Panc1 (cell line): ENCODE measurements at regions not wholly inside any gene's neighbourhood (a gene's known extent, or its start where the extent isn't known, plus 50 kb on each side); places are given as distances from the start of the nearest gene placed in this dataset.

Experiments
- POLR2AphosphoS5 ChIP-seq: IDR thresholded peaks from 2 replicates; pipeline ENCODE4 v1.6.1; 2012; ENCODE audit warnings: mild to moderate bottlenecking, low read depth, low read length, moderate library complexity
- SIN3A ChIP-seq: IDR thresholded peaks from 2 replicates; pipeline ENCODE4 v1.6.1; 2012; ENCODE audit warnings: low read depth, mild to moderate bottlenecking, low read length, moderate library complexity, borderline replicate concordance; ENCODE audit not compliant: insufficient read depth
- TCF7L2 ChIP-seq: IDR thresholded peaks from 2 replicates; pipeline ENCODE4 v1.6.1; 2011; ENCODE audit warnings: mild to moderate bottlenecking, low read depth, low read length, inconsistent platforms
- TF ChIP-seq, protein P1 (sequence below): fragments of 450-650 bp; IDR thresholded peaks from 2 replicates; pipeline ENCODE4 v1.5.1; 2017; ENCODE audit warnings: mild to moderate bottlenecking
- TF ChIP-seq, protein P2 (sequence below), 2 experiments: IDR thresholded peaks; 2 replicates each; pipeline ENCODE4 v1.6.1; 2011 to 2012; ENCODE audit warnings: low read depth in 2 of 2, control low read depth in 1 of 2, low read length in 1 of 2, mild to moderate bottlenecking in 1 of 2, moderate library complexity in 1 of 2; ENCODE audit not compliant: insufficient read depth in 1 of 2

GRCh38 chr1:189021577-189021976 is 1456.1 kb downstream of the BRINP3 start:
- TF ChIP-seq, protein P1, sequence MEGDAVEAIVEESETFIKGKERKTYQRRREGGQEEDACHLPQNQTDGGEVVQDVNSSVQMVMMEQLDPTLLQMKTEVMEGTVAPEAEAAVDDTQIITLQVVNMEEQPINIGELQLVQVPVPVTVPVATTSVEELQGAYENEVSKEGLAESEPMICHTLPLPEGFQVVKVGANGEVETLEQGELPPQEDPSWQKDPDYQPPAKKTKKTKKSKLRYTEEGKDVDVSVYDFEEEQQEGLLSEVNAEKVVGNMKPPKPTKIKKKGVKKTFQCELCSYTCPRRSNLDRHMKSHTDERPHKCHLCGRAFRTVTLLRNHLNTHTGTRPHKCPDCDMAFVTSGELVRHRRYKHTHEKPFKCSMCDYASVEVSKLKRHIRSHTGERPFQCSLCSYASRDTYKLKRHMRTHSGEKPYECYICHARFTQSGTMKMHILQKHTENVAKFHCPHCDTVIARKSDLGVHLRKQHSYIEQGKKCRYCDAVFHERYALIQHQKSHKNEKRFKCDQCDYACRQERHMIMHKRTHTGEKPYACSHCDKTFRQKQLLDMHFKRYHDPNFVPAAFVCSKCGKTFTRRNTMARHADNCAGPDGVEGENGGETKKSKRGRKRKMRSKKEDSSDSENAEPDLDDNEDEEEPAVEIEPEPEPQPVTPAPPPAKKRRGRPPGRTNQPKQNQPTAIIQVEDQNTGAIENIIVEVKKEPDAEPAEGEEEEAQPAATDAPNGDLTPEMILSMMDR = no peak
- TF ChIP-seq, protein P2, sequence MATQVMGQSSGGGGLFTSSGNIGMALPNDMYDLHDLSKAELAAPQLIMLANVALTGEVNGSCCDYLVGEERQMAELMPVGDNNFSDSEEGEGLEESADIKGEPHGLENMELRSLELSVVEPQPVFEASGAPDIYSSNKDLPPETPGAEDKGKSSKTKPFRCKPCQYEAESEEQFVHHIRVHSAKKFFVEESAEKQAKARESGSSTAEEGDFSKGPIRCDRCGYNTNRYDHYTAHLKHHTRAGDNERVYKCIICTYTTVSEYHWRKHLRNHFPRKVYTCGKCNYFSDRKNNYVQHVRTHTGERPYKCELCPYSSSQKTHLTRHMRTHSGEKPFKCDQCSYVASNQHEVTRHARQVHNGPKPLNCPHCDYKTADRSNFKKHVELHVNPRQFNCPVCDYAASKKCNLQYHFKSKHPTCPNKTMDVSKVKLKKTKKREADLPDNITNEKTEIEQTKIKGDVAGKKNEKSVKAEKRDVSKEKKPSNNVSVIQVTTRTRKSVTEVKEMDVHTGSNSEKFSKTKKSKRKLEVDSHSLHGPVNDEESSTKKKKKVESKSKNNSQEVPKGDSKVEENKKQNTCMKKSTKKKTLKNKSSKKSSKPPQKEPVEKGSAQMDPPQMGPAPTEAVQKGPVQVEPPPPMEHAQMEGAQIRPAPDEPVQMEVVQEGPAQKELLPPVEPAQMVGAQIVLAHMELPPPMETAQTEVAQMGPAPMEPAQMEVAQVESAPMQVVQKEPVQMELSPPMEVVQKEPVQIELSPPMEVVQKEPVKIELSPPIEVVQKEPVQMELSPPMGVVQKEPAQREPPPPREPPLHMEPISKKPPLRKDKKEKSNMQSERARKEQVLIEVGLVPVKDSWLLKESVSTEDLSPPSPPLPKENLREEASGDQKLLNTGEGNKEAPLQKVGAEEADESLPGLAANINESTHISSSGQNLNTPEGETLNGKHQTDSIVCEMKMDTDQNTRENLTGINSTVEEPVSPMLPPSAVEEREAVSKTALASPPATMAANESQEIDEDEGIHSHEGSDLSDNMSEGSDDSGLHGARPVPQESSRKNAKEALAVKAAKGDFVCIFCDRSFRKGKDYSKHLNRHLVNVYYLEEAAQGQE (IDR thresholded peaks at IDR 0.05; ENCODE audit: insufficient read depth in 1 of 2, low read depth in 2 of 2, low read length in 1 of 2) = no peak
- TF ChIP-seq POLR2AphosphoS5 (no peak), TCF7L2 (no peak), SIN3A (no peak)
